Breast epithelium (tissue), 3 donors: ENCODE measurements at regions not wholly inside any gene's neighbourhood (a gene's known extent, or its start where the extent isn't known, plus 50 kb on each side); places are given as distances from the start of the nearest gene placed in this dataset.

Source experiments
- POLR2A ChIP-seq: fragments of 450-650 bp; IDR thresholded peaks from one replicate; pipeline ENCODE4 v1.6.1; 2016; ENCODE audit warnings: antibody characterized with exemption, mild to moderate bottlenecking, moderate library complexity
- POLR2AphosphoS5 ChIP-seq, 3 donors: sonication (generic); formaldehyde crosslinking; IDR thresholded peaks; one replicate each; pipeline ENCODE4 v1.6.1; 2017; ENCODE audit warnings: antibody characterized with exemption in 3 of 3
- TF ChIP-seq, protein P1 (sequence below), 3 donors: fragments of 450-650 bp; IDR thresholded peaks; one replicate each; pipeline ENCODE4 v1.5.1; 2016 to 2017; ENCODE audit warnings: antibody characterized with exemption in 3 of 3, mild to moderate bottlenecking in 3 of 3, moderate library complexity in 3 of 3

DNA sequence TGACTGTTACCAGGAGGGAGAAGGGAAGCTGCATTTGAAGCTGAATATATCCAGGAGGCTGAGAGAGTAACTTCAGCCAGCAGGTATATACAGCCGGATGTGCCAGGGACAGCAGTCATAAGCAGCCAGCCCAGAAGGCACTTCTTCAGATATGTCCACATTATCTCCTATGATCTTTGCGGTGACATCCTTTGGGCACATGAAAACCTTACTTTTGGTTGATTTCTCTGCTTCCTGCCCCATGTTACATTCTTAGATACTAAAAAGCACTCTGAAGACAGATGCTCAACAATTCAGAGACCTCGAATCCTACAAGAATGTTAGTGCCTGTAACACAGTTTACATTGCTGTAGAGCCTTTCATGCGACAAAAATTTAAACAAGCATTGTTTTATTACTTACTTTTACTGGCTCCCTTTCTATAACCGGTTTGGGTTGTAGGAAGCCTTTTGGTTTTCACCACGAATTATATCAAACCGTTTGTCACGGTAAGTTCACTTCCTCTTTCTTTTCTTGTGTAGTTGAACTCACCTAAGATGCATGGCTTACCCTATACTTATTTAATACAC is 50.3 kb upstream of the TLK1 start:
- TF ChIP-seq POLR2A (no peak), POLR2AphosphoS5 (IDR thresholded peaks at IDR 0.05) (no peak)
- TF ChIP-seq, protein P1, sequence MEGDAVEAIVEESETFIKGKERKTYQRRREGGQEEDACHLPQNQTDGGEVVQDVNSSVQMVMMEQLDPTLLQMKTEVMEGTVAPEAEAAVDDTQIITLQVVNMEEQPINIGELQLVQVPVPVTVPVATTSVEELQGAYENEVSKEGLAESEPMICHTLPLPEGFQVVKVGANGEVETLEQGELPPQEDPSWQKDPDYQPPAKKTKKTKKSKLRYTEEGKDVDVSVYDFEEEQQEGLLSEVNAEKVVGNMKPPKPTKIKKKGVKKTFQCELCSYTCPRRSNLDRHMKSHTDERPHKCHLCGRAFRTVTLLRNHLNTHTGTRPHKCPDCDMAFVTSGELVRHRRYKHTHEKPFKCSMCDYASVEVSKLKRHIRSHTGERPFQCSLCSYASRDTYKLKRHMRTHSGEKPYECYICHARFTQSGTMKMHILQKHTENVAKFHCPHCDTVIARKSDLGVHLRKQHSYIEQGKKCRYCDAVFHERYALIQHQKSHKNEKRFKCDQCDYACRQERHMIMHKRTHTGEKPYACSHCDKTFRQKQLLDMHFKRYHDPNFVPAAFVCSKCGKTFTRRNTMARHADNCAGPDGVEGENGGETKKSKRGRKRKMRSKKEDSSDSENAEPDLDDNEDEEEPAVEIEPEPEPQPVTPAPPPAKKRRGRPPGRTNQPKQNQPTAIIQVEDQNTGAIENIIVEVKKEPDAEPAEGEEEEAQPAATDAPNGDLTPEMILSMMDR (IDR thresholded peaks at IDR 0.05), result no peak
